B cell (primary cell): ENCODE measurements at regions not wholly inside any gene's neighbourhood (a gene's known extent, or its start where the extent isn't known, plus 50 kb on each side); places are given as distances from the start of the nearest gene placed in this dataset.

ENCODE experiments used
- ATAC-seq: fragments of 200-7000 bp; cut with Tn5 transposase; one replicate; pipeline ENCODE4 v1.10.0; 2021; ENCODE audit warnings: low read depth, mild to moderate bottlenecking, moderate number of reproducible peaks, moderate library complexity
- CTCF ChIA-PET: fragments of 350-600 bp; sonication (Branson Sonifier 250); formaldehyde crosslinking; loops from one replicate; lab custom pipeline; 2021; ENCODE audit warnings: antibody characterized with exemption, inconsistent platforms; lab: Charles Lee
- POLR2A ChIA-PET: fragments of 350-600 bp; sonication (Branson Sonifier 250); formaldehyde crosslinking; loops from one replicate; lab custom pipeline; 2021; ENCODE audit warnings: antibody characterized with exemption; lab: Charles Lee
- DNase-seq: peaks from one replicate; pipeline ENCODE4 v3.0.0; 2013
- H2AFZ ChIP-seq: 2 replicates; pipeline ENCODE4 v1.6.1; 2012; ENCODE audit warnings: mild to moderate bottlenecking, low read depth, low read length; ENCODE audit not compliant: insufficient read depth, poor library complexity, severe bottlenecking
- H3K27ac ChIP-seq, 2 donors: 1 replicate in 1 of 2; 2 replicates in 1 of 2; pipeline ENCODE4 v1.5.1; 2012 to 2013; ENCODE audit warnings: low read length in 2 of 2, mild to moderate bottlenecking in 2 of 2, moderate library complexity in 1 of 2
- H3K27me3 ChIP-seq, 4 experiments: fragments of 200-600 bp in 1 of 4; sonication (generic) in 1 of 4; replicated peaks in 1 of 4; 1 replicate in 2 of 4; 2 replicates in 2 of 4; pipeline versions ENCODE4 v1.6.1 to v1.7.0; 2013 to 2016; ENCODE audit warnings: low read length in 3 of 4, mild to moderate bottlenecking in 2 of 4, mixed read lengths in 1 of 4, moderate library complexity in 1 of 4; ENCODE audit not compliant: insufficient read depth in 4 of 4, control insufficient read depth in 3 of 4; ENCODE audit errors: control extremely low read depth in 1 of 4
- H3K36me3 ChIP-seq, 2 experiments: replicated peaks in 1 of 2; 1 replicate in 1 of 2; 2 replicates in 1 of 2; pipeline versions ENCODE4 v1.6.1 to v1.7.1; 2013; ENCODE audit warnings: low read length in 1 of 2; ENCODE audit not compliant: insufficient read depth in 2 of 2, control insufficient read depth in 1 of 2; ENCODE audit errors: control extremely low read depth in 1 of 2, extremely low read depth in 1 of 2
- H3K4me1 ChIP-seq, 2 donors: fragments of 200-600 bp in 1 of 2; sonication (generic) in 1 of 2; 1 replicate in 1 of 2; 2 replicates in 1 of 2; pipeline versions ENCODE4 v1.5.1 to v1.6.1; 2013 to 2017; ENCODE audit warnings: low read length in 2 of 2; ENCODE audit not compliant: control insufficient read depth in 2 of 2, insufficient read depth in 2 of 2
- H3K4me2 ChIP-seq: replicated peaks from 2 replicates; pipeline ENCODE3; 2012; ENCODE audit warnings: mild to moderate bottlenecking, low read depth, low read length; ENCODE audit not compliant: poor library complexity, severe bottlenecking
- H3K4me3 ChIP-seq, 5 experiments: fragments of 200-600 bp in 1 of 5; sonication (generic) in 1 of 5; 1 replicate in 3 of 5; 2 replicates in 2 of 5; pipeline versions ENCODE4 v1.5.1 to v1.7.0; 2011 to 2016; ENCODE audit warnings: low read length in 4 of 5, mild to moderate bottlenecking in 4 of 5, low read depth in 2 of 5, control low read depth in 1 of 5, moderate library complexity in 1 of 5; ENCODE audit not compliant: insufficient read depth in 1 of 5; ENCODE audit errors: control extremely low read depth in 1 of 5, extremely low read depth in 1 of 5
- H3K79me2 ChIP-seq: fragments of 200-600 bp; sonication (generic); one replicate; pipeline ENCODE4 v1.6.0; 2016; ENCODE audit warnings: low read length; ENCODE audit not compliant: control insufficient read depth, insufficient read depth
- H3K9ac ChIP-seq: fragments of 200-600 bp; sonication (generic); 2 replicates; pipeline ENCODE4 v1.6.1; 2017; ENCODE audit warnings: mild to moderate bottlenecking, low read length, moderate library complexity
- H3K9me3 ChIP-seq, 3 donors: one replicate each; pipeline versions ENCODE4 v1.6.1 to v1.7.1; 2013; ENCODE audit warnings: low read length in 2 of 3; ENCODE audit not compliant: control insufficient read depth in 2 of 3, insufficient read depth in 1 of 3; ENCODE audit errors: control extremely low read depth in 1 of 3
- H4K20me1 ChIP-seq: 2 replicates; pipeline ENCODE4 v1.6.0; 2012; ENCODE audit warnings: mild to moderate bottlenecking, low read length; ENCODE audit not compliant: insufficient read depth, control insufficient read depth, poor library complexity, severe bottlenecking
- H3K27ac Mint-ChIP-seq: one replicate; pipeline ENCODE4 v1.8.0; 2021; ENCODE audit warnings: mixed read lengths
- H3K27me3 Mint-ChIP-seq: one replicate; pipeline ENCODE4 v1.8.0; 2021; ENCODE audit warnings: mixed read lengths
- H3K4me1 Mint-ChIP-seq: one replicate; pipeline ENCODE4 v1.8.0; 2021; ENCODE audit warnings: mixed read lengths
- H3K4me3 Mint-ChIP-seq: one replicate; pipeline ENCODE4 v1.8.0; 2021; ENCODE audit warnings: mixed read lengths
- H3K9me3 Mint-ChIP-seq: one replicate; pipeline ENCODE4 v1.8.0; 2022; ENCODE audit warnings: mixed read lengths; ENCODE audit not compliant: insufficient read depth
- EZH2 ChIP-seq: IDR thresholded peaks from 2 replicates; pipeline ENCODE4 v1.6.1; 2012; ENCODE audit warnings: borderline replicate concordance, low read depth, mild to moderate bottlenecking, moderate library complexity, low read length; ENCODE audit not compliant: insufficient read depth, poor library complexity, severe bottlenecking
- WGBS: methylation state at CpG from one replicate; pipeline ENCODE4 v1.1.5; 2013; ENCODE audit warnings: missing lambda C conversion rate; ENCODE audit not compliant: insufficient coverage; 5-methylcytosine and 5-hydroxymethylcytosine counted together
- intact Hi-C: fragments of 100-400 bp; cut with micrococcal nuclease; formaldehyde crosslinking; loops from one replicate; pipeline ENCODE4 v1.10.0; 2022
- TF ChIP-seq, protein P1 (sequence below): fragments of 200-600 bp; IDR thresholded peaks from one replicate; pipeline ENCODE4 v1.8.0; 2022; ENCODE audit warnings: antibody characterized with exemption, mild to moderate bottlenecking

DNA sequence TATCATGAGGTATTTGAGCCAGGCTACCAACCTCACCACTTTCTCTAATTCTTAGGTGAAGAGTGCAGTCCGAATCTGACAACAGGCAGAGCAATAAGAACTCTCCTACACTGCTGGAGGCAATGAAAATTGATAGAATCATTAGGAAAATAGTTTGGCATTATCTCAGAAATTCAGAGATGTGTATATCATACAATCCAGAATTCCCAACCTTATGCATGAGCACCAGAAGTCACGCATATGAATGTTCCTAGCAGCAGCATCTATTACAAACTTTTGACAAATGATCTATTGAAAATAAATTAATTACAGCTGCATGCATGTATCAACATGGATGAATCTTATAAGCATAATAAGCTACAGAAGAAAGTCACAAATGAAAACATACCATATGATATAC lies 176.9 kb upstream of the CAMK1G start:
- no peak for ATAC-seq
- Histone ChIP-seq H2AFZ (no peak overlapping the region), H3K4me2 (no peak overlapping the region), H3K4me1 (no peaks in the 10 kb centered on the region), H4K20me1 (no peaks in the 10 kb centered on the region), H3K9ac (no peak overlapping the region), H3K79me2 (no peaks in the 10 kb centered on the region), H3K27me3 (no peaks in the 10 kb centered on the region), H3K27ac (no peak overlapping the region), H3K4me3 (no peak overlapping the region), H3K9me3 (peaks cover 0 to 2% (median 0%) of the 10 kb centered on the region in 3 donors), H3K36me3 (no peaks in the 10 kb centered on the region)
- no peaks in the 10 kb centered on the region for H3K4me1 Mint-ChIP-seq
- TF ChIP-seq, protein P1, sequence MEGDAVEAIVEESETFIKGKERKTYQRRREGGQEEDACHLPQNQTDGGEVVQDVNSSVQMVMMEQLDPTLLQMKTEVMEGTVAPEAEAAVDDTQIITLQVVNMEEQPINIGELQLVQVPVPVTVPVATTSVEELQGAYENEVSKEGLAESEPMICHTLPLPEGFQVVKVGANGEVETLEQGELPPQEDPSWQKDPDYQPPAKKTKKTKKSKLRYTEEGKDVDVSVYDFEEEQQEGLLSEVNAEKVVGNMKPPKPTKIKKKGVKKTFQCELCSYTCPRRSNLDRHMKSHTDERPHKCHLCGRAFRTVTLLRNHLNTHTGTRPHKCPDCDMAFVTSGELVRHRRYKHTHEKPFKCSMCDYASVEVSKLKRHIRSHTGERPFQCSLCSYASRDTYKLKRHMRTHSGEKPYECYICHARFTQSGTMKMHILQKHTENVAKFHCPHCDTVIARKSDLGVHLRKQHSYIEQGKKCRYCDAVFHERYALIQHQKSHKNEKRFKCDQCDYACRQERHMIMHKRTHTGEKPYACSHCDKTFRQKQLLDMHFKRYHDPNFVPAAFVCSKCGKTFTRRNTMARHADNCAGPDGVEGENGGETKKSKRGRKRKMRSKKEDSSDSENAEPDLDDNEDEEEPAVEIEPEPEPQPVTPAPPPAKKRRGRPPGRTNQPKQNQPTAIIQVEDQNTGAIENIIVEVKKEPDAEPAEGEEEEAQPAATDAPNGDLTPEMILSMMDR: no peak
- TF ChIP-seq EZH2: no peak
- ChIA-PET POLR2A (no interaction called here), CTCF (no interaction called here)
- H3K9me3 Mint-ChIP-seq: no peaks in the 10 kb centered on the region
- WGBS: no CpG with 5 or more reads among the region's 2 CpGs
- DNase-seq: no peak
- no peak overlapping the region for H3K27ac Mint-ChIP-seq
- intact Hi-C loops: no loop called here
- H3K4me3 Mint-ChIP-seq: no peak overlapping the region
- H3K27me3 Mint-ChIP-seq: peaks cover 13% of the 10 kb centered on the region

DNA sequence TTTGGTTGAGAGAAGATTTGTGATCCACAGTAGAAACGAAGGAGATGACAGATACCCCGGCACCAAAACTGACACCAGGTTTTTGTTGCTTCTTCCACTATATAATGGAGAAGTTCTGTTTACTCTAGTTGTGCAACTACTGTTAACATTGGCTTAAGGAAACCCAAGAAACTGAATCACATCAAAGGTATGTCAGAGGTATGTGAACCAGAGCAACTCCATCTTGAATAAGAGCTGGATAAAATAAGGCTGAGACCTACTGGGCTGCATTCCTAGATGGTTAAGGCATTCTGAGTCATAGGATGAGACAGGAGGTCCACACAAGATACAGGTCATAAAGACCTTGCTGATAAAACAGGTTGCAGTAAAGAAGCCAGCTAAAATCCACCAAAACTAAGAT lies 173.7 kb upstream of the CAMK1G start:
- Histone ChIP-seq H2AFZ (no peak overlapping the region), H3K9me3 (no peaks in the 10 kb centered on the region), H3K27ac (no peak overlapping the region), H3K9ac (no peak overlapping the region), H3K4me1 (no peaks in the 10 kb centered on the region), H3K79me2 (no peaks in the 10 kb centered on the region), H3K4me3 (no peak overlapping the region), H3K36me3 (no peaks in the 10 kb centered on the region), H3K27me3 (peaks cover 0 to under 1% (median 0%) of the 10 kb centered on the region in 4 experiments), H3K4me2 (no peak overlapping the region), H4K20me1 (no peaks in the 10 kb centered on the region)
- intact Hi-C loops: no loop called here
- CTCF ChIA-PET: no interaction called here
- ATAC-seq (no peak), DNase-seq (no peak)
- H3K27ac Mint-ChIP-seq: no peak overlapping the region
- TF ChIP-seq EZH2: no peak
- TF ChIP-seq, protein P1: no peak
- H3K9me3 Mint-ChIP-seq: no peaks in the 10 kb centered on the region
- POLR2A ChIA-PET: no interaction called here
- H3K27me3 Mint-ChIP-seq: peaks cover 27% of the 10 kb centered on the region
- no peaks in the 10 kb centered on the region for H3K4me1 Mint-ChIP-seq
- 60% methylated on average over 2 of the region's 2 CpGs for WGBS
- H3K4me3 Mint-ChIP-seq: no peak overlapping the region
